Mesenchymal stem cell (in vitro differentiated cells and primary cell): ENCODE measurements at regions not wholly inside any gene's neighbourhood (a gene's known extent, or its start where the extent isn't known, plus 50 kb on each side); places are given as distances from the start of the nearest gene placed in this dataset.
A peak's percentile ranks its signal among the peaks of the same experiment; 100 is the strongest.

ENCODE experiments used
- DNase-seq: peaks from one replicate; pipeline ENCODE4 v3.0.0-alpha.2; 2013
- H2AFZ ChIP-seq: one replicate; pipeline ENCODE4 v1.6.1; 2013; ENCODE audit warnings: low read depth, mild to moderate bottlenecking, control low read depth, inconsistent platforms, low read length, moderate library complexity
- H2AK5ac ChIP-seq: 2 replicates; pipeline ENCODE4 v1.6.1; 2013; ENCODE audit warnings: low read length, moderate library complexity, mild to moderate bottlenecking, inconsistent platforms; ENCODE audit not compliant: severe bottlenecking
- H2BK120ac ChIP-seq: one replicate; pipeline ENCODE4 v1.6.1; 2013; ENCODE audit warnings: low read depth, mild to moderate bottlenecking, inconsistent platforms, low read length, moderate library complexity
- H2BK12ac ChIP-seq, 2 experiments: one replicate each; pipeline ENCODE4 v1.6.1; 2013; ENCODE audit warnings: inconsistent platforms in 2 of 2, low read length in 2 of 2, mild to moderate bottlenecking in 2 of 2, moderate library complexity in 2 of 2, control low read depth in 1 of 2
- H2BK15ac ChIP-seq: one replicate; pipeline ENCODE4 v1.6.1; 2013; ENCODE audit warnings: mild to moderate bottlenecking, low read depth, inconsistent platforms; ENCODE audit not compliant: poor library complexity, severe bottlenecking
- H2BK5ac ChIP-seq: 2 replicates; pipeline ENCODE4 v1.6.1; 2013; ENCODE audit warnings: low read depth, mild to moderate bottlenecking, low read length, control low read depth, inconsistent platforms; ENCODE audit not compliant: poor library complexity, severe bottlenecking
- H3K14ac ChIP-seq, 2 experiments: one replicate each; pipeline ENCODE4 v1.6.1; 2013; ENCODE audit warnings: inconsistent platforms in 2 of 2, low read length in 2 of 2, control low read depth in 1 of 2, mild to moderate bottlenecking in 1 of 2, moderate library complexity in 1 of 2
- H3K18ac ChIP-seq, 2 experiments: one replicate each; pipeline ENCODE4 v1.6.1; 2013; ENCODE audit warnings: inconsistent platforms in 2 of 2, low read length in 2 of 2, control low read depth in 1 of 2, low read depth in 1 of 2, mild to moderate bottlenecking in 1 of 2
- H3K23ac ChIP-seq, 2 experiments: one replicate each; pipeline ENCODE4 v1.6.1; 2013; ENCODE audit warnings: inconsistent platforms in 2 of 2, low read length in 2 of 2, mild to moderate bottlenecking in 2 of 2, moderate library complexity in 2 of 2, control low read depth in 1 of 2
- H3K27ac ChIP-seq: 2 replicates; pipeline ENCODE4 v1.5.1; 2013; ENCODE audit warnings: mild to moderate bottlenecking, moderate library complexity, low read length, control low read depth, inconsistent platforms; ENCODE audit not compliant: poor library complexity, severe bottlenecking
- H3K27me3 ChIP-seq, 2 experiments: 2 replicates each; pipeline versions ENCODE4 v1.6.1 to v1.7.0; 2013; ENCODE audit warnings: low read length in 2 of 2, mild to moderate bottlenecking in 2 of 2, moderate library complexity in 2 of 2, control low read depth in 1 of 2, inconsistent platforms in 1 of 2; ENCODE audit not compliant: control insufficient read depth in 1 of 2, insufficient read depth in 1 of 2
- H3K36me3 ChIP-seq, 2 experiments: 2 replicates each; pipeline versions ENCODE4 v1.6.1 to v1.7.0; 2013; ENCODE audit warnings: low read length in 2 of 2, control low read depth in 1 of 2, inconsistent platforms in 1 of 2, low read depth in 1 of 2, mild to moderate bottlenecking in 1 of 2; ENCODE audit not compliant: insufficient read depth in 2 of 2, control insufficient read depth in 1 of 2
- H3K4ac ChIP-seq, 2 experiments: one replicate each; pipeline ENCODE4 v1.6.1; 2013; ENCODE audit warnings: inconsistent platforms in 2 of 2, low read length in 2 of 2, mild to moderate bottlenecking in 2 of 2, moderate library complexity in 2 of 2, control low read depth in 1 of 2, low read depth in 1 of 2
- H3K4me1 ChIP-seq: 2 replicates; pipeline ENCODE4 v1.6.1; 2013; ENCODE audit warnings: low read depth, low read length, control low read depth; ENCODE audit not compliant: control insufficient read depth, insufficient read depth
- H3K4me2 ChIP-seq: 2 replicates; pipeline ENCODE4 v1.6.1; 2013; ENCODE audit warnings: low read length, mild to moderate bottlenecking, inconsistent platforms; ENCODE audit not compliant: poor library complexity, severe bottlenecking
- H3K4me3 ChIP-seq, 2 experiments: 2 replicates each; pipeline versions ENCODE4 v1.5.1 to v1.7.0; 2013; ENCODE audit warnings: low read length in 2 of 2, mild to moderate bottlenecking in 2 of 2, control low read depth in 1 of 2, low read depth in 1 of 2; ENCODE audit not compliant: insufficient read depth in 1 of 2
- H3K79me1 ChIP-seq: replicated peaks from 2 replicates; pipeline ENCODE4 v1.6.1; 2013; ENCODE audit warnings: mild to moderate bottlenecking, control low read depth, low read length, inconsistent platforms; ENCODE audit not compliant: poor library complexity, severe bottlenecking
- H3K9ac ChIP-seq: 2 replicates; pipeline ENCODE4 v1.7.0; 2013; ENCODE audit warnings: mild to moderate bottlenecking, low read length, moderate library complexity
- H3K9me3 ChIP-seq: 2 replicates; pipeline ENCODE4 v1.7.0; 2013; ENCODE audit warnings: mild to moderate bottlenecking, low read length; ENCODE audit not compliant: control insufficient read depth
- H4K8ac ChIP-seq: one replicate; pipeline ENCODE4 v1.6.1; 2013; ENCODE audit warnings: inconsistent platforms, mild to moderate bottlenecking, low read length, moderate library complexity
- H4K91ac ChIP-seq: one replicate; pipeline ENCODE4 v1.6.1; 2013; ENCODE audit warnings: mild to moderate bottlenecking, low read length, inconsistent platforms
- WGBS: methylation state at CpG from one replicate; pipeline ENCODE4 v1.1.7; 2013; ENCODE audit warnings: mixed read lengths; 5-methylcytosine and 5-hydroxymethylcytosine counted together

DNA sequence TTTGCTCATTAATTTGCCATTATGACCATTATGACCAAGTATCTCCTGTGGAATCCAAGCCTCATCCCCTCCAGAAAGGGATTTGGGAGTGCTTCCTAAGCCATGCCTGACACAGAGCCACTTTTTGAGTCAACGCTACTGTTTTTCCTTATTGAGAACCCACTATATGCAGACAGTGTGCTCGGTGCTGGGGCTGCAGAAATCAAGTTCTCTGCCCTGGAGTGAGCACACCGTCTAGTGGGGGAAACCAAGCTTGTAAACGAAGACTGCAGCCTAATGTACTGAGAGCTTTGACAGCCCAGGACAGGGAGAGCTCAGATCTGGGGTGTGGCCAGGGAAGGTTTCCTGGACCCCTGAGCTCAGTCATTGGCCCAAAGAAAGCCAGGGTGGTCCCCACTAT lies 111.0 kb downstream of the ENGASE start:
- no peak for DNase-seq
- H3K23ac ChIP-seq = no peak overlapping the region
- peaks cover 7% of the 10 kb centered on the region for H3K4me1 ChIP-seq
- no peak overlapping the region for H3K18ac ChIP-seq
- no peak overlapping the region for H2BK5ac ChIP-seq
- no peak overlapping the region for H3K27ac ChIP-seq
- H2BK12ac ChIP-seq = no peak overlapping the region
- no peaks in the 10 kb centered on the region for H3K36me3 ChIP-seq
- no peak overlapping the region for H4K8ac ChIP-seq
- H3K9me3 ChIP-seq = no peaks in the 10 kb centered on the region
- no peak overlapping the region for H2BK15ac ChIP-seq
- 64% methylated on average over 4 of the region's 4 CpGs for WGBS
- no peak overlapping the region for H3K14ac ChIP-seq
- no peaks in the 10 kb centered on the region for H3K79me1 ChIP-seq
- peaks cover 83 to 88% of the 10 kb centered on the region in 2 experiments for H3K27me3 ChIP-seq
- no peak overlapping the region for H3K4ac ChIP-seq
- H3K4me2 ChIP-seq = no peak overlapping the region
- H2BK120ac ChIP-seq = no peak overlapping the region
- H3K4me3 ChIP-seq = peak overlapping the region in 1 of 2 experiments; percentile 11
- no peak overlapping the region for H2AK5ac ChIP-seq
- H3K9ac ChIP-seq = no peak overlapping the region
- H4K91ac ChIP-seq = no peak overlapping the region
- no peak overlapping the region for H2AFZ ChIP-seq

DNA sequence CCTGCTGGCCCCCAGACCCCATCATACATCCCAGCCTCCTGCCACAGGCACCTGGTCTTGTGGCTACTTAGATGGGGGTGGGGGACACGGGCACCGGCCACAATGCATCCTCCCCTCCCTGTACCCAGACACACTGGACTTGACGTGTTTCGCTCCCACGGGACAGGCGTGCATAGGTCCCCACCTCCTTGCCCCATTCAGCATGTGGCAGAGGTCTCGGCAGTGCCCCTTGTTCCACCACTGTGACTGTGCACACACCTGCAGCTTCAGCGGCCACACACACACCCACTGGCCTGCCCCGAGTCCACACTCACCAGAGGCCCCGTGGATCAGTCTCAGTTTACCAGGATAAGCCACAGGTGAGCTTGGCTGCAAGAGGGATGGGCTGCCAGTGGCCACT lies 109.6 kb downstream of the ENGASE start:
- Histone ChIP-seq H3K18ac (no peak overlapping the region), H3K4ac (no peak overlapping the region), H2BK5ac (no peak overlapping the region), H2BK15ac (no peak overlapping the region), H3K4me3 (no peak overlapping the region), H3K27me3 (peaks cover 84 to 87% of the 10 kb centered on the region in 2 experiments), H2AK5ac (no peak overlapping the region), H3K23ac (no peak overlapping the region), H3K9me3 (no peaks in the 10 kb centered on the region), H2BK120ac (no peak overlapping the region), H3K14ac (no peak overlapping the region), H3K4me1 (peaks cover 7% of the 10 kb centered on the region), H3K9ac (no peak overlapping the region), H2AFZ (no peak overlapping the region), H3K27ac (no peak overlapping the region), H2BK12ac (no peak overlapping the region), H4K8ac (no peak overlapping the region), H3K79me1 (no peaks in the 10 kb centered on the region), H3K4me2 (no peak overlapping the region), H4K91ac (no peak overlapping the region), H3K36me3 (no peaks in the 10 kb centered on the region)
- WGBS = 56% methylated on average over 10 of the region's 10 CpGs
- no peak for DNase-seq

DNA sequence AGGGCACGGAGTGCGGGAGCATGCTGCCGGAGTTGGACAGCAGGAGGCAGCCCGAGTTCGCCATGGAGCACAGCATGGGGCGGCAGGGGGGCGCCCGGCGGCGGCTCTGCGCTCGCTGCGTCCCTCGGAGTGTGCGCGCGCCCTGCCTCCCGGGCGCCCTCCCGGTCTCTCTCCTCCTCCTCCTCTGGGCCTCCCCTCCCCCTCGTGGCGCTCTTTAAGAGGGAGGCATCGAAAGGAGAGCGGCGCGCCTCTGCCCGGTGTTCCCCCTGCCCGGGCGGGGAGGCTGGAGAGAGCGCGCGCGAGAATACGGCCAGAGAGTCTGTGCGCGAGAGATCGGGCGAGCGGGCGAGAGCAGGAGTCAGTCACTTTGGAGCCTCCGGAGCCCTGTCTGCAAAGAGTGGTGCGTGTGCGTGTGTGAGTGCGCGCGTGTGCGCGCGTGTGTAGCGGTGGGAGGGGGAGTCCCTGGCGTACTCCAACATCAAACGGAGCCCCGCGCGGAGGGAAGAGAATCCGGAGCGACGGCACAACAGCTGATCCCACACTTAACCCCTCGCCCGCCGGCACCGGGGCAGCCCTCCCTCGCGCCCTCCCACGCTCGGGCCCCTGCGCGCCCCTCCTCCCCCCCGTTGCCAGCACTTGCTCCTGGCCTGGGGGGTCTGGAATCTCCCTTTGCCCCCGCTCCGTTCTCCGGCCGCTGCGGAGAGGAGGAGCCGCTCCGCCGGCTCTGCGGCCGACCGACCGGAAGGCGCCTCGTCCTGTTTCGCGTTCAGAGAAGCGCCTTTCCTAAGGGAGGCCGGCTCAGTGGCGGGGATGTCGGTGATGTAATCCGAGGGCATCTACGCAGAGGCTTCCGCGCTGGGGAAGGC lies 108.9 kb downstream of the ENGASE start:
- peak overlapping the region; percentile 12 for H3K4me2 ChIP-seq
- H3K27ac ChIP-seq = no peak overlapping the region
- no peak overlapping the region for H3K18ac ChIP-seq
- no peak overlapping the region for H2AFZ ChIP-seq
- H4K91ac ChIP-seq = no peak overlapping the region
- H2BK12ac ChIP-seq = no peak overlapping the region
- peak; percentile 4 for DNase-seq
- H3K27me3 ChIP-seq = peaks cover 84 to 87% of the 10 kb centered on the region in 2 experiments
- H3K36me3 ChIP-seq = no peaks in the 10 kb centered on the region
- no peak overlapping the region for H2BK5ac ChIP-seq
- H3K23ac ChIP-seq = no peak overlapping the region
- no peaks in the 10 kb centered on the region for H3K79me1 ChIP-seq
- H2AK5ac ChIP-seq = no peak overlapping the region
- 2% methylated on average over 61 of the region's 93 CpGs for WGBS
- no peak overlapping the region for H2BK120ac ChIP-seq
- no peak overlapping the region for H3K14ac ChIP-seq
- H3K9ac ChIP-seq = no peak overlapping the region
- peaks cover 7% of the 10 kb centered on the region for H3K4me1 ChIP-seq
- H2BK15ac ChIP-seq = no peak overlapping the region
- no peak overlapping the region for H4K8ac ChIP-seq
- H3K4ac ChIP-seq = no peak overlapping the region
- no peaks in the 10 kb centered on the region for H3K9me3 ChIP-seq
- H3K4me3 ChIP-seq = peak overlapping the region in 1 of 2 experiments; percentile 26

DNA sequence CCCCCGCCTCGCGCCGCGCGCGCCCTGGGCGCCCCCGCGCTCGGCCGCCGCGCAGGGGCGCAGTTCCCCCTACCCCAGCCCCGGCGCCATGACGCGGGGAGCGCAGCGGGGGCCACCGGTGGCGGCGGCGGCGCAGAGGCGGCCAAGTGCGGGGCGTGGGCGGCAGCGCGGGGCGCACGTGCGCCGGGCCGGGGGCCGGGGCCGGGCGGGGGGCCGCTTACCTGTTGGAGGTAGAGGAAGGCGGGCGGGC lies 108.3 kb downstream of the ENGASE start:
- no peak overlapping the region for H2AFZ ChIP-seq
- no peak overlapping the region for H2BK5ac ChIP-seq
- no peak overlapping the region for H2BK12ac ChIP-seq
- H2BK15ac ChIP-seq = no peak overlapping the region
- H3K4ac ChIP-seq = no peak overlapping the region
- no peak overlapping the region for H3K14ac ChIP-seq
- H3K27ac ChIP-seq = no peak overlapping the region
- H3K79me1 ChIP-seq = no peaks in the 10 kb centered on the region
- H3K36me3 ChIP-seq = no peaks in the 10 kb centered on the region
- no peak overlapping the region for H3K4me3 ChIP-seq
- WGBS = 0% methylated on average over 2 of the region's 43 CpGs
- no peak for DNase-seq
- no peak overlapping the region for H4K91ac ChIP-seq
- H3K23ac ChIP-seq = no peak overlapping the region
- no peak overlapping the region for H2BK120ac ChIP-seq
- no peak overlapping the region for H3K18ac ChIP-seq
- H3K9ac ChIP-seq = no peak overlapping the region
- no peak overlapping the region for H2AK5ac ChIP-seq
- H3K4me1 ChIP-seq = peaks cover 7% of the 10 kb centered on the region
- no peak overlapping the region for H4K8ac ChIP-seq
- no peaks in the 10 kb centered on the region for H3K9me3 ChIP-seq
- H3K4me2 ChIP-seq = no peak overlapping the region
- H3K27me3 ChIP-seq = peaks cover 84 to 87% of the 10 kb centered on the region in 2 experiments
